ENCODE measurements at regions not wholly inside any gene's neighbourhood (a gene's known extent, or its start where the extent isn't known, plus 50 kb on each side); places are given as distances from the start of the nearest gene placed in this dataset.

GRCh38 chr3:152742368-152743347 lies 92.3 kb upstream of the P2RY1 start:
- peak; percentile 13 for DNase-seq (ENCODE audit: low read depth)

GRCh38 chr3:152745646-152746045 lies 89.3 kb upstream of the P2RY1 start:
- TF ChIP-seq CTCF (IDR thresholded peaks at IDR 0.05; ENCODE audit: insufficient read depth, low read depth, low read length) = no peak
- no peak overlapping the region for H3K4me3 ChIP-seq (ENCODE audit: low read depth, low read length)

More at GRCh38 chr3:152742368-152743347, 92.3 kb upstream of the P2RY1 start:
- H3K4me3 ChIP-seq (ENCODE audit: low read depth, low read length) = no peak overlapping the region
- TF ChIP-seq CTCF (IDR thresholded peaks at IDR 0.05; ENCODE audit: insufficient read depth, low read depth, low read length) = no peak

GRCh38 chr3:152754303-152754702 lies 80.6 kb upstream of the P2RY1 start:
- DNase-seq (ENCODE audit: low read depth) = no peak
- H3K4me3 ChIP-seq (ENCODE audit: low read depth, low read length) = no peak overlapping the region
- no peak for TF ChIP-seq CTCF (IDR thresholded peaks at IDR 0.05; ENCODE audit: insufficient read depth, low read depth, low read length)

More at GRCh38 chr3:152745646-152746045, 89.3 kb upstream of the P2RY1 start:
- DNase-seq (ENCODE audit: low read depth) = no peak

GRCh38 chr3:152756807-152757206 lies 78.1 kb upstream of the P2RY1 start:
- DNase-seq (ENCODE audit: low read depth) = no peak
- H3K4me3 ChIP-seq (ENCODE audit: low read depth, low read length) = no peak overlapping the region
- TF ChIP-seq CTCF (IDR thresholded peaks at IDR 0.05; ENCODE audit: insufficient read depth, low read depth, low read length) = no peak

GRCh38 chr3:152760024-152760563 lies 74.8 kb upstream of the P2RY1 start:
- no peak for TF ChIP-seq CTCF (IDR thresholded peaks at IDR 0.05; ENCODE audit: insufficient read depth, low read depth, low read length)
- H3K4me3 ChIP-seq (ENCODE audit: low read depth, low read length) = no peak overlapping the region
- DNase-seq (ENCODE audit: low read depth) = no peak

- no peak for TF ChIP-seq CTCF (IDR thresholded peaks at IDR 0.05; ENCODE audit: insufficient read depth, low read depth, low read length)
- no peak overlapping the region for H3K4me3 ChIP-seq (ENCODE audit: low read depth, low read length)
- no peak for DNase-seq (ENCODE audit: low read depth)
These were observed 74.3 kb upstream of the P2RY1 start for GRCh38 chr3:152760591-152760990.

Data from fibroblast of villous mesenchyme (primary cell).